ENCODE measurements at regions not wholly inside any gene's neighbourhood (a gene's known extent, or its start where the extent isn't known, plus 50 kb on each side); places are given as distances from the start of the nearest gene placed in this dataset.

GRCh38 chrX:67288156-67288555, 255.7 kb upstream of the AR start:
- Histone ChIP-seq H3K27me3 (ENCODE audit: control insufficient read depth, insufficient read depth, low read length) (no peaks in the 10 kb centered on the region), H3K9me3 (ENCODE audit: control insufficient read depth, insufficient read depth, low read length) (peaks cover 35% of the 10 kb centered on the region; the same call in 1 of the 2 replicates), H3K4me3 (ENCODE audit: low read depth, low read length) (no peak overlapping the region), H3K36me3 (ENCODE audit: control insufficient read depth, insufficient read depth, low read length) (no peaks in the 10 kb centered on the region), H3K4me1 (ENCODE audit: control insufficient read depth, insufficient read depth, low read length) (no peaks in the 10 kb centered on the region), H3K27ac (ENCODE audit: low read depth, low read length) (no peak overlapping the region), H3K9ac (ENCODE audit: low read depth, low read length) (no peak overlapping the region)

GRCh38 chrX:67289055-67289499, 254.7 kb upstream of the AR start:
- Histone ChIP-seq H3K27ac (ENCODE audit: low read depth, low read length) (no peak overlapping the region), H3K9ac (ENCODE audit: low read depth, low read length) (no peak overlapping the region), H3K4me3 (ENCODE audit: low read depth, low read length) (no peak overlapping the region), H3K9me3 (ENCODE audit: control insufficient read depth, insufficient read depth, low read length) (peaks cover 26% of the 10 kb centered on the region; the same call in 1 of the 2 replicates), H3K27me3 (ENCODE audit: control insufficient read depth, insufficient read depth, low read length) (no peaks in the 10 kb centered on the region), H3K36me3 (ENCODE audit: control insufficient read depth, insufficient read depth, low read length) (no peaks in the 10 kb centered on the region), H3K4me1 (ENCODE audit: control insufficient read depth, insufficient read depth, low read length) (no peaks in the 10 kb centered on the region)

- Histone ChIP-seq H3K27ac (ENCODE audit: low read depth, low read length) (no peak overlapping the region), H3K4me3 (ENCODE audit: low read depth, low read length) (no peak overlapping the region), H3K27me3 (ENCODE audit: control insufficient read depth, insufficient read depth, low read length) (no peaks in the 10 kb centered on the region), H3K9ac (ENCODE audit: low read depth, low read length) (no peak overlapping the region), H3K36me3 (ENCODE audit: control insufficient read depth, insufficient read depth, low read length) (no peaks in the 10 kb centered on the region), H3K9me3 (ENCODE audit: control insufficient read depth, insufficient read depth, low read length) (peaks cover 30% of the 10 kb centered on the region; the same call in 1 of the 2 replicates), H3K4me1 (ENCODE audit: control insufficient read depth, insufficient read depth, low read length) (no peaks in the 10 kb centered on the region)
These were observed 253.2 kb upstream of the AR start for GRCh38 chrX:67290489-67291220.

GRCh38 chrX:67295924-67296323, 247.9 kb upstream of the AR start:
- no peaks in the 10 kb centered on the region for H3K4me1 ChIP-seq (ENCODE audit: control insufficient read depth, insufficient read depth, low read length)
- H3K9ac ChIP-seq (ENCODE audit: low read depth, low read length): no peak overlapping the region
- H3K27ac ChIP-seq (ENCODE audit: low read depth, low read length): no peak overlapping the region
- H3K36me3 ChIP-seq (ENCODE audit: control insufficient read depth, insufficient read depth, low read length): no peaks in the 10 kb centered on the region
- peaks cover 32% of the 10 kb centered on the region for H3K9me3 ChIP-seq (ENCODE audit: control insufficient read depth, insufficient read depth, low read length)
- no peaks in the 10 kb centered on the region for H3K27me3 ChIP-seq (ENCODE audit: control insufficient read depth, insufficient read depth, low read length)
- no peak overlapping the region for H3K4me3 ChIP-seq (ENCODE audit: low read depth, low read length)

GRCh38 chrX:67296395-67296794, 247.4 kb upstream of the AR start:
- Histone ChIP-seq H3K4me1 (ENCODE audit: control insufficient read depth, insufficient read depth, low read length) (no peaks in the 10 kb centered on the region), H3K27ac (ENCODE audit: low read depth, low read length) (no peak overlapping the region), H3K4me3 (ENCODE audit: low read depth, low read length) (no peak overlapping the region), H3K36me3 (ENCODE audit: control insufficient read depth, insufficient read depth, low read length) (no peaks in the 10 kb centered on the region), H3K9me3 (ENCODE audit: control insufficient read depth, insufficient read depth, low read length) (peaks cover 27% of the 10 kb centered on the region), H3K9ac (ENCODE audit: low read depth, low read length) (no peak overlapping the region), H3K27me3 (ENCODE audit: control insufficient read depth, insufficient read depth, low read length) (no peaks in the 10 kb centered on the region)

GRCh38 chrX:67317725-67318124, 226.1 kb upstream of the AR start:
- Histone ChIP-seq H3K9me3 (ENCODE audit: control insufficient read depth, insufficient read depth, low read length) (peaks cover 28% of the 10 kb centered on the region), H3K36me3 (ENCODE audit: control insufficient read depth, insufficient read depth, low read length) (no peaks in the 10 kb centered on the region), H3K27me3 (ENCODE audit: control insufficient read depth, insufficient read depth, low read length) (no peaks in the 10 kb centered on the region), H3K4me1 (ENCODE audit: control insufficient read depth, insufficient read depth, low read length) (no peaks in the 10 kb centered on the region), H3K4me3 (ENCODE audit: low read depth, low read length) (no peak overlapping the region), H3K27ac (ENCODE audit: low read depth, low read length) (no peak overlapping the region), H3K9ac (ENCODE audit: low read depth, low read length) (no peak overlapping the region)

GRCh38 chrX:67328476-67328875, 215.3 kb upstream of the AR start:
- Histone ChIP-seq H3K4me3 (ENCODE audit: low read depth, low read length) (no peak overlapping the region), H3K27ac (ENCODE audit: low read depth, low read length) (no peak overlapping the region), H3K27me3 (ENCODE audit: control insufficient read depth, insufficient read depth, low read length) (no peaks in the 10 kb centered on the region), H3K36me3 (ENCODE audit: control insufficient read depth, insufficient read depth, low read length) (no peaks in the 10 kb centered on the region), H3K9me3 (ENCODE audit: control insufficient read depth, insufficient read depth, low read length) (peaks cover 48% of the 10 kb centered on the region), H3K4me1 (ENCODE audit: control insufficient read depth, insufficient read depth, low read length) (no peaks in the 10 kb centered on the region), H3K9ac (ENCODE audit: low read depth, low read length) (no peak overlapping the region)

GRCh38 chrX:67334323-67334722, 209.5 kb upstream of the AR start:
- Histone ChIP-seq H3K9me3 (ENCODE audit: control insufficient read depth, insufficient read depth, low read length) (peaks cover 51% of the 10 kb centered on the region), H3K27ac (ENCODE audit: low read depth, low read length) (no peak overlapping the region), H3K4me3 (ENCODE audit: low read depth, low read length) (no peak overlapping the region), H3K36me3 (ENCODE audit: control insufficient read depth, insufficient read depth, low read length) (no peaks in the 10 kb centered on the region), H3K9ac (ENCODE audit: low read depth, low read length) (no peak overlapping the region), H3K27me3 (ENCODE audit: control insufficient read depth, insufficient read depth, low read length) (no peaks in the 10 kb centered on the region), H3K4me1 (ENCODE audit: control insufficient read depth, insufficient read depth, low read length) (no peaks in the 10 kb centered on the region)

- no peak overlapping the region for H3K9ac ChIP-seq (ENCODE audit: low read depth, low read length)
- H3K36me3 ChIP-seq (ENCODE audit: control insufficient read depth, insufficient read depth, low read length): no peaks in the 10 kb centered on the region
- no peaks in the 10 kb centered on the region for H3K27me3 ChIP-seq (ENCODE audit: control insufficient read depth, insufficient read depth, low read length)
- no peak overlapping the region for H3K4me3 ChIP-seq (ENCODE audit: low read depth, low read length)
- H3K27ac ChIP-seq (ENCODE audit: low read depth, low read length): no peak overlapping the region
- peaks cover 43% of the 10 kb centered on the region for H3K9me3 ChIP-seq (ENCODE audit: control insufficient read depth, insufficient read depth, low read length)
- H3K4me1 ChIP-seq (ENCODE audit: control insufficient read depth, insufficient read depth, low read length): no peaks in the 10 kb centered on the region
These were observed 205.6 kb upstream of the AR start for GRCh38 chrX:67338262-67338661.

- Histone ChIP-seq H3K36me3 (ENCODE audit: control insufficient read depth, insufficient read depth, low read length) (no peaks in the 10 kb centered on the region), H3K27ac (ENCODE audit: low read depth, low read length) (no peak overlapping the region)
These were observed 201.7 kb upstream of the AR start for GRCh38 chrX:67342138-67342537.

GRCh38 chrX:67346225-67346624, 197.6 kb upstream of the AR start:
- Histone ChIP-seq H3K27ac (ENCODE audit: low read depth, low read length) (no peak overlapping the region), H3K27me3 (ENCODE audit: control insufficient read depth, insufficient read depth, low read length) (no peaks in the 10 kb centered on the region), H3K4me1 (ENCODE audit: control insufficient read depth, insufficient read depth, low read length) (no peaks in the 10 kb centered on the region; the same call in 1 of the 2 replicates), H3K36me3 (ENCODE audit: control insufficient read depth, insufficient read depth, low read length) (no peaks in the 10 kb centered on the region), H3K9ac (ENCODE audit: low read depth, low read length) (no peak overlapping the region), H3K4me3 (ENCODE audit: low read depth, low read length) (no peak overlapping the region), H3K9me3 (ENCODE audit: control insufficient read depth, insufficient read depth, low read length) (peaks cover 41% of the 10 kb centered on the region)

More at GRCh38 chrX:67342138-67342537, 201.7 kb upstream of the AR start:
- no peak overlapping the region for H3K9ac ChIP-seq (ENCODE audit: low read depth, low read length)
- no peaks in the 10 kb centered on the region; the same call in 1 of the 2 replicates for H3K4me1 ChIP-seq (ENCODE audit: control insufficient read depth, insufficient read depth, low read length)
- H3K9me3 ChIP-seq (ENCODE audit: control insufficient read depth, insufficient read depth, low read length): peaks cover 30% of the 10 kb centered on the region
- no peak overlapping the region for H3K4me3 ChIP-seq (ENCODE audit: low read depth, low read length)
- H3K27me3 ChIP-seq (ENCODE audit: control insufficient read depth, insufficient read depth, low read length): no peaks in the 10 kb centered on the region

All from HUES48 (cell line).